GM13977 (cell line): ENCODE measurements at regions not wholly inside any gene's neighbourhood (a gene's known extent, or its start where the extent isn't known, plus 50 kb on each side); places are given as distances from the start of the nearest gene placed in this dataset.

Experiments
- DNase-seq: peaks from one replicate; pipeline ENCODE4 v3.0.0; 2012; ENCODE audit warnings: low spot score
- in situ Hi-C: fragments of 300-500 bp; cut with MboI; formaldehyde crosslinking; loops from one replicate; pipeline ENCODE4 v1.12.0; 2022; ENCODE audit warnings: low sequenced_read_pairs, low pct_unique_long_range_greater_than_20kb, mixed read lengths, inconsistent platforms; ENCODE audit not compliant: unreplicated experiment
- TF ChIP-seq, protein P1 (sequence below): IDR thresholded peaks from 2 replicates; pipeline ENCODE4 v1.5.1; 2012; ENCODE audit warnings: mild to moderate bottlenecking, control low read depth; ENCODE audit not compliant: insufficient read depth; ENCODE audit errors: extremely low read depth, missing control alignments

GRCh38 chr7:42702647-42703046 is 209.2 kb downstream of the C7orf25 start:
- TF ChIP-seq, protein P1, sequence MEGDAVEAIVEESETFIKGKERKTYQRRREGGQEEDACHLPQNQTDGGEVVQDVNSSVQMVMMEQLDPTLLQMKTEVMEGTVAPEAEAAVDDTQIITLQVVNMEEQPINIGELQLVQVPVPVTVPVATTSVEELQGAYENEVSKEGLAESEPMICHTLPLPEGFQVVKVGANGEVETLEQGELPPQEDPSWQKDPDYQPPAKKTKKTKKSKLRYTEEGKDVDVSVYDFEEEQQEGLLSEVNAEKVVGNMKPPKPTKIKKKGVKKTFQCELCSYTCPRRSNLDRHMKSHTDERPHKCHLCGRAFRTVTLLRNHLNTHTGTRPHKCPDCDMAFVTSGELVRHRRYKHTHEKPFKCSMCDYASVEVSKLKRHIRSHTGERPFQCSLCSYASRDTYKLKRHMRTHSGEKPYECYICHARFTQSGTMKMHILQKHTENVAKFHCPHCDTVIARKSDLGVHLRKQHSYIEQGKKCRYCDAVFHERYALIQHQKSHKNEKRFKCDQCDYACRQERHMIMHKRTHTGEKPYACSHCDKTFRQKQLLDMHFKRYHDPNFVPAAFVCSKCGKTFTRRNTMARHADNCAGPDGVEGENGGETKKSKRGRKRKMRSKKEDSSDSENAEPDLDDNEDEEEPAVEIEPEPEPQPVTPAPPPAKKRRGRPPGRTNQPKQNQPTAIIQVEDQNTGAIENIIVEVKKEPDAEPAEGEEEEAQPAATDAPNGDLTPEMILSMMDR: no peak
- DNase-seq: no peak
- in situ Hi-C loops: no loop called here

DNA sequence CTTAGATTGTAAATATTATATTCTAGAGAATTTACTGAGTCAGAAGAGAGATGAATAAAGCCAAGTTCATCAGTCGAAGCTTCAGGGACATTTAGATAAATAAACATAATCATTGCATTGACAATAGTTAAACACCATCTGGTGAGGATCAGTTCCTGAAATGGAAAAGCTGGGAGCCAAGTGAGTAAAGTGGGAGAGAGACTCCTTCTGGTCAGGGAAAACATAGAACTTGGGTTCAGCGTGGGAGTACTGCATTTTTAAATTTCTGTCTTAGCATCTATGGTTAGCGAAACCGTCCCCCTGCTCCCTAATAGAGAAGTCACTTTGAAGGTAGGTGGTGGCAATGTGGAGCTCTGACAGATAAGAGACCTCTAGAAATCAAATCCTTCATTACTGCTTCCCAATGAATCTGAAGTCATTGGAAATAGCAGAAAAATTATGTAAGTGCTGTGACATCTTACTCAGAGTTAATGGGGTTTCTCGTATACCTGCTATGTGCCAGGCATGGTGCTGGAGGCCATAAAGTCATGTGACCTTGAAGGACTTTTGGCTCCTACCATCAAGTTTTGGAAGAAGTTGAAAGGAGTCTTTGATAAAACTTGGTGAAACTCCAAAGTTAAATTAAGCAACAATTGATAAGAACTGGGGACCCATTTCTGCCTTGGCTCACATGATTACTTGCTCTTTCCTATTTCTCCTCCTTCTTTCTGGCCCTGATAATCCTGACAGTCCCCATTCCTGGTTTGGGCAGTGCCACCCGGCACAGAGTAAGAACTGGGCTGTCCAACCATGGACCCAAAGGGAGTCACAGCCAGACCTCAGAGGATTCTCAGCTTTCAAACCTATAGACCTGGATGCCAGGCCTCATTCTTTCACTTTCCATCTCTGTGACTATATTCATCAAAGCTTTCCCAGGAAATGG is 211.2 kb downstream of the C7orf25 start:
- TF ChIP-seq, protein P1: no peak
- no peak for DNase-seq
- in situ Hi-C loops: no loop called here

GRCh38 chr7:42699380-42700178 is 212.3 kb downstream of the C7orf25 start:
- DNase-seq: no peak
- in situ Hi-C loops: no loop called here
- TF ChIP-seq, protein P1: no peak

DNA sequence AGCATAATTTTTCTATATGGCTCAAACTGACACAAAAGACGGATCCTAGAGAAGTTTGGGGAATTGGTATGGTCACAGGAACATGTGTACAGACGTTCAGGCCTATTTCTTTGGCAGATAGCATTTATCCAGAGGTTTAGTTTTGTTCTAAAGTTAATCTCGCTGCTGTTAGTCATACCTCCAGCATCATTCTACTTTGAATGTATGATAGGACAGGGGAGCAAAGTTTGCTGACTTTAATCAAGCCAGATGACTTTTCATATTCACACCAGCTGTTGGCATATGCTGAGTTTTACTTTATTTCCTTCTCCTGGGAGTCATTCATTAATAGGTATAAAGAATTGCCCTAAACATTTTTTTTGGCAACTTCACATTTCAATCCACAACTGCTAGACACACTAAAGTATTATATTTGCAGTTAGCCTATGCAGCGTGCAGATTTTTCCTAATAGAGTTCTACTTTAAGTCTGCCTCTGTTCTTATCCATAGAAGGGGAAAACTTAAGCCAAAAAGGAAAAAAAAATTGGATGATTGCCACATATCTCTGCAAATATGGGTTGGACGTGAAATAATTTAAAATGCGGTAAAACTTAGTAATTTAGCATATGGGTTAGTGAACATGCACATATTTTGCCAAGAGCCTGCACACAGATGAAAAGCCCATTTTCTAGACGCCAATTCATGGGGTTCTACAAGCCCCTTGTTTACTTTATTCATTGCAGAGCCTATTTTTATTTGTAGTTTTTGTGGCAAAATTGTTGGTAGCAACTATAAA is 213.1 kb downstream of the C7orf25 start:
- TF ChIP-seq, protein P1: no peak
- no peak for DNase-seq
- in situ Hi-C loops: no loop called here

DNA sequence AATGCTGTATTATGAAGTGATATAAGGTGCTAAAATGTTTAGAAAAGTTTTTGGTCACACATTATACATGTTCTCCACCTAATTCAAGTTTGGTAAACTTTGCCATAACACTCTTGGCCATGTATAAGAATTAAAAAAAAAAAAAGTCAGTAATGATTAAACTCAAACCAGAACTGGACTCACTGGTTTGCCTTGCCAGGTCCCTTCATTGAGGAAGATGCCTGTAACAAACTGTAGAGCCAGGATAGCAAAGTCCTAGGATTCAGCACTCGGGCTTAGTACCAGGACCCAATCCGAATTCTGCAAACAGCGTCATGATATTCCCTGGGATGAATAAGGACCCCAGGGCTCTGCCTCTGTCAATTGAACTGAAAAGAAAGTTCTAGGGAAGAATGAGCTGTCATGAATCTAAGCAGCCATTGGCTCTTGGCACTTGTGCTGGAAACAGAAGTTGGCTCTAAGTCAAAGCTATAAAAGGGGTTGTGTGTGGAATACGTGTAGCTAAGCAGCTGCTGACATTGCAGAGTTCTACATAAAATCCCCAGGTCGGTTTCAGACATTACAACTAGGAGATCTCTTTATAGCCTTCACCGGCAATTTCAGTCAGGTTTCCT is 216.9 kb downstream of the C7orf25 start:
- TF ChIP-seq, protein P1: no peak
- in situ Hi-C loops: no loop called here
- no peak for DNase-seq

- TF ChIP-seq, protein P1: no peak
- in situ Hi-C loops: no loop called here
- no peak for DNase-seq
Observed at GRCh38 chr7:42693722-42694121, 218.1 kb downstream of the C7orf25 start.
